HG03064 (cell line): ENCODE measurements at regions not wholly inside any gene's neighbourhood (a gene's known extent, or its start where the extent isn't known, plus 50 kb on each side); places are given as distances from the start of the nearest gene placed in this dataset.
"Not testable (repeated sequence)": the region's sequence is repeated elsewhere in the genome, so short reads cannot be mapped to it uniquely, and the experiment has no call there.

Experiments
- ATAC-seq: cut with Tn5 transposase; IDR thresholded peaks from one replicate; pipeline ENCODE4 v1.9.1; 2021; ENCODE audit warnings: low read depth; ENCODE audit not compliant: unreplicated experiment

- ATAC-seq: no peak
These were observed 477.9 kb downstream of the STIM2 start for GRCh38 chr4:27338530-27338929.

DNA sequence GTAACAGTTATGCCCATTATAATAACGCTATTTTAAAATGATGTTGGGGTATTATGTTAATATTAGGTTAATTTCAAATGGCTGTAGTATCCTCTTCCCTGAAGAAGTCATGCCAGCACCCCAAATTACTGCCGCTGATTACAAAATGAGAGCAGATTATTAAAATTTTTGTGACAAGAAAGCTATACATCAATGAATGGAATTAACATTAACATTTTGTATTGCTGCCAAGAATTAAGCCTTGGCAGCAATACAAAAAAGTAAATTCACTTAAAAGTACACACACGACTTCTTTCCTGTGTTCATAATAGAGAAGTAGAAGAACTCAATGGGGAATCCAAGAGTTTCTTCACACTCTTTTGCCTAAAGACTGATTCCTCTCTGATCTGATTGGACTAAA, 482.8 kb downstream of the STIM2 start:
- ATAC-seq: no peak

- ATAC-seq: no peak
These were observed 489.5 kb downstream of the STIM2 start for GRCh38 chr4:27350161-27350560.

GRCh38 chr4:27357283-27357682, 496.6 kb downstream of the STIM2 start:
- no peak for ATAC-seq

GRCh38 chr4:27358269-27358668, 497.6 kb downstream of the STIM2 start:
- ATAC-seq: no peak

GRCh38 chr4:27360131-27360530, 499.5 kb downstream of the STIM2 start:
- no peak for ATAC-seq

GRCh38 chr4:27360790-27361267, 500.2 kb downstream of the STIM2 start:
- no peak for ATAC-seq

- ATAC-seq: no peak
These were observed 503.9 kb downstream of the STIM2 start for GRCh38 chr4:27364509-27364908.

- ATAC-seq: no peak
These were observed 505.6 kb downstream of the STIM2 start for GRCh38 chr4:27366104-27366823.

DNA sequence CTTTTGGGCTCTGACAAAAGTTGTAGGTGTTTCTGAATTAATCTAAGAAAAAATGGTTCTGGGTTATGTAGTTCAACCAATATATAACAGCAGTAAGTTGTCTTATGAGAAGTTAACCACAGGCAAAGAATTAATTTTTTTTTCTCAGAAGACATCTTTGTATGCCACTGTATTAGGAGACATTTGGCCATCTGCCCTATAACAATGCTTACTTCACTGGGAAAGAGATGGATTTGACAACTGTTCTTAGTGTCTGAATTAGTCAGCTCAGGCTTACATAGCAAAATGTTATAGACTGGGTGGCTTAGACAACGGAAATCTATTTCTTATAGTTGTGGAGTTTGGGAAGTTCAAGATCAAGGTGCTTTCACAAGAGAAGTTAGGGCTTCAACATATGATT, 508.1 kb downstream of the STIM2 start:
- no peak for ATAC-seq

DNA sequence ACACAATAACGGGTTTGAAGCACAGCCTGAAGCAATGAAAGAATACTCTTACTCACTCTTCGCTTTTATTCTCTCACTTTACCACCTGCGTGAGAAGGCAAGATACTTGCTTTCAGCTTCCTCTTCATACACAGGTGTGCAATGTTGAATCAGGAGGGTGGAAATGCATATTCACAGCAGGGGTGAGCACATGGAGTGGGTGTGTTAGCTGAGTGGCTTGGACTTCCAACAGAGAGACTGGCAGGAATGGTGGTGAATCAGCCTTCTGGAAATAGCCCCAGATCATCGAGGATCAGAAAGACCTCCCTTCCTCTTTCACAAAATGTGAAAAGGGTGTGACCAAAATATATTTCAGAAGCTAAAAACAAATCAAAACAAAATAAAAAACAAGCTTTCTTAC, 521.2 kb downstream of the STIM2 start:
- no peak for ATAC-seq

GRCh38 chr4:27387711-27388110, 527.1 kb downstream of the STIM2 start:
- ATAC-seq: no peak

GRCh38 chr4:27397886-27398285, 537.2 kb downstream of the STIM2 start:
- ATAC-seq: no peak

GRCh38 chr4:27398631-27399310, 538.1 kb downstream of the STIM2 start:
- no peak for ATAC-seq

DNA sequence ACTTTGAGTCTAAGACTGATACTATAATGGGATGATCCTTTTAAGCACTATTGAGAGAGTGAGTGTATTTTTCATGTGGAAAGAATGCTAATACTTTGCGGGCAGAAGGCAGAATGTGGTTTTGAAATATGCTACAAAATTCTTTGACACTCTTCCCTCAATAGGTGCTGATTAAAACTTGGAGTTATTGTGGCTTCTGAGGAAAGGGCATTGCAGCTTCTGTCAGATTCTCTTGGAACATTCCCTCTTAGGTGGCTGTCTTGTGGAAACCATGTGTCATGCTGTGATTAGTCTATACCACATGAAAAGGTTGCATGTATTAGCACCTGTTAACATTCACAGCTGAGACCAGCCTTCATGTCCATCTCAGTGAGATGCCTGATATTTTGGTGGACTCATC, 547.0 kb downstream of the STIM2 start:
- ATAC-seq: no peak

DNA sequence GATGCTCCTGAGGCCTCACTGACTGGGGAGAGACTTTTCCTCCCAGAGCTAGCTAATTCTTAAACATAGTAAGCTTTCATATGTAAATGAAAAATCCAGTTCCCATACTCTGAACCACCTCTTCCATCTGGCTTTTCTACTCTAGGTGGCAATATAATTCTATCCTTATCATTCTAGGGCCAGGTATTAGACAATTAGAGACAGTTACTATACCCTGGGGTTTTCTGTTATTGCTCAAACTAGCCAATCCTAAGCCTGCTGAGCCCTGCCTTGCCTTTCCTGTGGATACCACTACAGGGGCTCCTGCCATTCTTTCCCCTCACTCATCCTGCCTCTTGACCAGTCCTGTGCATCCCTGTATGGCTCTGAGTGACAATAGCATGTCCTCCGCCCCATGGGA, 552.0 kb downstream of the STIM2 start:
- no peak for ATAC-seq

DNA sequence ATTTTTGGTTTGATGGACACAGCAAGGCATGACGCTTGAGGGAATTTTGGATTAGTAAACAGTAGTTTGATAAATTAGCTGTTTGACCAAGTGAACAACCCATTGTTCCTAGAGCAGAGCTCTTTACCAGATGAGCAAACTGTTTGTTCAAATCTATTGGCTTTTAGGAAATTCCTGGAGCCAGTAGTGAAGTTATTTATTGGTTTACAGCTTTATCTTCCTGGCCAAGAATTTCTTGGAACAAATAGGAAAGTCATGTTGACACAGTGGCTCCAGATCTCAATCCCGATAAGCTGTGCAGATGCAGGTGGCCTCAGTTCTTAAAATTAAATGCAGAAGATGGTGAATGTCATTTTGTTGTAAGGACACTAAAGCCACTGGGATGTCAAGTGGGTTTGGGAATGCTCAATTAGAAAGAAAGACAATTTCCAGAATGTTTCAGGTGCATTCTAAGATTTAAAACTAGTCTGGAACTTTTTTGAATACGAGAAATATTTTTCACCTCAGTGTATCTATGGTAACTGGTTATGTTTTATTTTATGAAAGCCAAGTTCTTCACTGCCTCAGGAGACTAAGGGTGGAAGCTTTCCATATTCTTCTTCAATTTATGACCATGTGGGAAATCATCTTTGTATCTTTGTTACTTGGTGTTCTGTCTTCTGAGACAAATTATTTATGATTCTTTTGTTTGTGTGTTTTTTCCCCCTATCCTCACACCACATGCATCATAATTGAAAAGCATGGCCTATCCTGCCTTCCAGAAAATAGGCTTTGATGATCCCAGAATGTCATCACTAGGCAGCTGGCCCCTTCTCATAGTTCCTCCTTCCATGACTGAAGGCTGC, 554.5 kb downstream of the STIM2 start:
- ATAC-seq: no peak

DNA sequence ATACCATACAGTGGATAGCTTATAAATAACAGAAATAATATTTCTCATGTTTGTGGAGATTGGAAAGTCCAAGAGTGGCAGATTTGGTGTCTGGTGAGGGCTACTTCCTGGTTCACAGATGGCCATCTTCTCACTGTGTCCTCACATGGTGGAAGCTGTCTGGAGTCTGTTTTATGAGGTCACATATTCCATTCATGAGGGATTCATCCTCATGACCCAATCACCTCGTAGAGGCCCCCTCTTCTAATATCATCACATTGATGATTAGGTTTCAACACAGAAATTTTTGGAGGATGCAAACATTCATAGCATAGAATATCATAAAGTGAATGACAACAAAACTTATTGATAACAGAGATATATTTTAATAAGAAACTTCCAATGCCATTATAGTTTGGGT, 568.0 kb downstream of the STIM2 start:
- ATAC-seq: no peak

GRCh38 chr4:27429364-27429871, 568.8 kb downstream of the STIM2 start:
- no peak for ATAC-seq

GRCh38 chr4:27442146-27442545, 581.5 kb downstream of the STIM2 start:
- ATAC-seq: no peak

- not testable (repeated sequence) for ATAC-seq
These were observed 582.0 kb downstream of the STIM2 start for GRCh38 chr4:27442661-27443060.
